GM23248 (cell line): ENCODE measurements at regions not wholly inside any gene's neighbourhood (a gene's known extent, or its start where the extent isn't known, plus 50 kb on each side); places are given as distances from the start of the nearest gene placed in this dataset.

ENCODE experiments used
- DNase-seq: peaks from one replicate; pipeline ENCODE4 v3.0.0-alpha.2; 2015
- H2AFZ ChIP-seq: fragments of 200-600 bp; sonication (generic); 2 replicates; pipeline ENCODE4 v1.6.1; 2016; ENCODE audit warnings: antibody characterized with exemption
- H3F3A ChIP-seq: fragments of 200-600 bp; sonication (generic); 2 replicates; pipeline ENCODE4 v1.6.1; 2016; ENCODE audit warnings: mild to moderate bottlenecking, antibody characterized with exemption, mixed run types; ENCODE audit not compliant: insufficient read depth
- H3K27ac ChIP-seq: fragments of 200-600 bp; sonication (generic); 2 replicates; pipeline ENCODE4 v1.5.1; 2016; ENCODE audit warnings: mild to moderate bottlenecking
- H3K27me3 ChIP-seq: fragments of 200-600 bp; sonication (generic); replicated peaks from 2 replicates; pipeline ENCODE4 v1.6.1; 2016; ENCODE audit warnings: mild to moderate bottlenecking; ENCODE audit not compliant: insufficient read depth
- H3K36me3 ChIP-seq: fragments of 200-600 bp; sonication (generic); 2 replicates; pipeline ENCODE4 v1.6.1; 2016; ENCODE audit warnings: low read depth, mild to moderate bottlenecking
- H3K4me1 ChIP-seq: fragments of 200-600 bp; sonication (generic); 2 replicates; pipeline ENCODE4 v1.6.1; 2016; ENCODE audit warnings: mild to moderate bottlenecking; ENCODE audit not compliant: insufficient read depth
- H3K4me2 ChIP-seq: fragments of 200-600 bp; sonication (generic); one replicate; pipeline ENCODE4 v1.6.1; 2016; ENCODE audit warnings: mild to moderate bottlenecking; ENCODE audit not compliant: unreplicated experiment
- H3K4me3 ChIP-seq: fragments of 200-600 bp; sonication (generic); 2 replicates; pipeline ENCODE4 v1.5.1; 2016; ENCODE audit warnings: mild to moderate bottlenecking
- H3K79me2 ChIP-seq: fragments of 200-600 bp; sonication (generic); 2 replicates; pipeline ENCODE4 v1.6.1; 2016; ENCODE audit warnings: mild to moderate bottlenecking; ENCODE audit not compliant: insufficient read depth
- H3K9ac ChIP-seq: fragments of 200-600 bp; sonication (generic); 2 replicates; pipeline ENCODE4 v1.6.1; 2016; ENCODE audit warnings: mild to moderate bottlenecking
- H3K9me2 ChIP-seq: fragments of 200-600 bp; sonication (generic); 2 replicates; pipeline ENCODE4 v1.6.1; 2016; ENCODE audit warnings: mixed run types, mild to moderate bottlenecking, moderate library complexity; ENCODE audit not compliant: insufficient read depth
- H3K9me3 ChIP-seq: fragments of 200-600 bp; sonication (generic); one replicate; pipeline ENCODE4 v1.6.1; 2017; ENCODE audit warnings: low read depth
- H4K20me1 ChIP-seq: fragments of 200-600 bp; sonication (generic); 2 replicates; pipeline ENCODE4 v1.6.0; 2016; ENCODE audit not compliant: insufficient read depth
- EZH2 ChIP-seq: fragments of 200-600 bp; sonication (generic); IDR thresholded peaks from 2 replicates; pipeline ENCODE4 v1.6.1; 2018; ENCODE audit warnings: antibody characterized with exemption, mild to moderate bottlenecking; ENCODE audit not compliant: insufficient read depth, poor library complexity, severe bottlenecking
- EZH2phosphoT487 ChIP-seq: fragments of 200-600 bp; sonication (generic); IDR thresholded peaks from 2 replicates; pipeline ENCODE4 v1.6.1; 2018; ENCODE audit warnings: antibody characterized with exemption, moderate library complexity, mild to moderate bottlenecking, low read depth; ENCODE audit not compliant: insufficient read depth
- WGBS, 2 experiments: methylation state at CpG; one replicate each; pipeline ENCODE4 v1.1.6; 2015 to 2017; ENCODE audit warnings: low lambda C conversion rate in 2 of 2, low coverage in 1 of 2; ENCODE audit errors: missing lambda C conversion rate in 2 of 2; 5-methylcytosine and 5-hydroxymethylcytosine counted together
- in situ Hi-C: fragments of 300-500 bp; cut with MboI; formaldehyde crosslinking; loops from 2 replicates; pipeline ENCODE4 v1.15.0; 2020

DNA sequence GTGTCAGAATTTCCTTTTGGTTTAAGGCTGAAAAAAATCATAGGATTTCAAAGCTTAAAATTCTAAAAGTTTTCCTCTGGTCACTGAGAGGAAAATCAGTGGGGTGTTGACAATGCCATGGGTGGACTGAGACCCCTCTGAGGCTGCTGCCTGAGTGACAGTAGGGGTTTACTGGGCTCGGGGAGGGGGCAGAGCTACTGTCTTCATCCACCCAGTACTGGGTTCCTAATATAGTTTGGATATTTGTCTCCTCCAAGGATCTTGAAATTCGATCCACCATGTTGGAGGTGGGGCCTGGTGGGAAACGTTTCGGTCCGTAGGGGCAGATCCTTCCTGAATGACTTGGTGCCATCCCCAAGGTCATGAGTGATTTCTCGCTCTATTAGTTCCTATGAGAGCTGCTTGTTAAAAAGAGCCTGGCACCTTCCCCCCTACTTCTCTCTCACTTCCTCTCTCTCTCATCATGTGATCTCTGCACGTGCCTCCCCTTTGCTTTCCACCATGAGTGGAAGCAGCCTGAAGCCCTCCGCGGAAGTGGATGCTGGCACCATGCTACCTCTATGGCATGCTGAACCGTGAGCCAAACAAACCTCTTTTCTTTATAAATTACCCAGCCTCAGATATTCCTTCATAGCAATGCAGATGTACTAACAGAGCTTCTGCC is 72.3 kb downstream of the MAP10 start:
- WGBS, 2 experiments: 79 to 87% methylated on average over 10 of the region's 10 CpGs
- Histone ChIP-seq H2AFZ (no peak overlapping the region), H3K4me2 (no peak overlapping the region), H3F3A (no peaks in the 10 kb centered on the region), H3K4me3 (no peak overlapping the region), H3K9ac (no peak overlapping the region), H3K79me2 (no peaks in the 10 kb centered on the region), H3K27me3 (no peaks in the 10 kb centered on the region; the same call in 1 of the 2 replicates), H3K9me2 (no peaks in the 10 kb centered on the region), H3K9me3 (no peaks in the 10 kb centered on the region), H3K4me1 (no peaks in the 10 kb centered on the region), H3K27ac (no peak overlapping the region), H4K20me1 (no peaks in the 10 kb centered on the region), H3K36me3 (no peaks in the 10 kb centered on the region)
- TF ChIP-seq EZH2phosphoT487 (no peak), EZH2 (no peak)
- in situ Hi-C loops: no loop called here
- no peak for DNase-seq

- in situ Hi-C loops: no loop called here
- H3K4me1 ChIP-seq: no peaks in the 10 kb centered on the region
- no peak overlapping the region for H2AFZ ChIP-seq
- H3K27ac ChIP-seq: no peak overlapping the region
- no peaks in the 10 kb centered on the region for H3K79me2 ChIP-seq
- no peaks in the 10 kb centered on the region for H3K9me3 ChIP-seq
- H3K9me2 ChIP-seq: no peaks in the 10 kb centered on the region
- H3K4me3 ChIP-seq: no peak overlapping the region
- no peak overlapping the region for H3K4me2 ChIP-seq
- WGBS, 2 experiments: 68 to 83% methylated on average over 2 of the region's 2 CpGs
- no peak for TF ChIP-seq EZH2phosphoT487
- TF ChIP-seq EZH2: no peak
- H4K20me1 ChIP-seq: no peaks in the 10 kb centered on the region
- H3K36me3 ChIP-seq: no peaks in the 10 kb centered on the region
- H3K27me3 ChIP-seq: no peaks in the 10 kb centered on the region; the same call in 1 of the 2 replicates
- no peaks in the 10 kb centered on the region for H3F3A ChIP-seq
- no peak overlapping the region for H3K9ac ChIP-seq
- no peak for DNase-seq
Observed at GRCh38 chr1:232878086-232878485, 72.3 kb upstream of the NTPCR start.

DNA sequence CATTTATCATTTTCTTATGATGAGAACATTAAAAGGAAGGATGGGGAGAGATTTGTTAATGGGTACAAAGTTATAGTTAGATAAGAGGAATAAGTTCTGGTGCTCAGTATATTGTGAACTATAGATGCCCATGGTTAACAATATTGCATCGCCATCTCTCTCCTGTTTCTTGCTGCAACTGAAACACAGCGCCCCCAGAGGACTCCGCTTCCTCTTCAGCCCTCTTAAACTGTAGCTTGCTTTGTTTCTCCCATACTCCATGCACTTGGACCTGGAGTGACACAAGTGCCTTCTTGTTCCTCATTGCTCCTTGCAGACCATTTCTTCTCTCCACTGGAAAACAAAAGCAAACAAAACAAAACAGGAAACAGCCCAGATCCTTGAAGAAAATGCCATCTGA is 70.1 kb upstream of the NTPCR start:
- Histone ChIP-seq H3K36me3 (no peaks in the 10 kb centered on the region), H3K79me2 (no peaks in the 10 kb centered on the region), H3K9me2 (no peaks in the 10 kb centered on the region), H3K27ac (no peak overlapping the region), H3K9me3 (no peaks in the 10 kb centered on the region), H3F3A (no peaks in the 10 kb centered on the region), H4K20me1 (no peaks in the 10 kb centered on the region), H3K4me1 (no peaks in the 10 kb centered on the region), H3K4me2 (no peak overlapping the region), H2AFZ (no peak overlapping the region), H3K4me3 (no peak overlapping the region), H3K27me3 (no peaks in the 10 kb centered on the region; the same call in 1 of the 2 replicates), H3K9ac (no peak overlapping the region)
- 46 to 51% methylated on average over 3 of the region's 3 CpGs for WGBS, 2 experiments
- TF ChIP-seq EZH2 (no peak), EZH2phosphoT487 (no peak)
- DNase-seq: peak; percentile 55
- in situ Hi-C loops: no loop called here

GRCh38 chr1:232883992-232884661 is 66.3 kb upstream of the NTPCR start:
- H3K4me1 ChIP-seq: no peaks in the 10 kb centered on the region
- DNase-seq: peak; percentile 51
- no peaks in the 10 kb centered on the region for H3K9me3 ChIP-seq
- H2AFZ ChIP-seq: no peak overlapping the region
- no peaks in the 10 kb centered on the region for H3F3A ChIP-seq
- no peak overlapping the region for H3K4me2 ChIP-seq
- in situ Hi-C loops: no loop called here
- H3K36me3 ChIP-seq: no peaks in the 10 kb centered on the region
- H3K4me3 ChIP-seq: no peak overlapping the region
- H3K9ac ChIP-seq: no peak overlapping the region
- 70 to 71% methylated on average over 4 of the region's 4 CpGs for WGBS, 2 experiments
- no peak overlapping the region for H3K27ac ChIP-seq
- no peaks in the 10 kb centered on the region for H3K79me2 ChIP-seq
- TF ChIP-seq EZH2phosphoT487 (no peak), EZH2 (no peak)
- no peaks in the 10 kb centered on the region for H3K27me3 ChIP-seq
- H3K9me2 ChIP-seq: no peaks in the 10 kb centered on the region
- no peaks in the 10 kb centered on the region for H4K20me1 ChIP-seq
